HG03135 (cell line): ENCODE measurements at regions not wholly inside any gene's neighbourhood (a gene's known extent, or its start where the extent isn't known, plus 50 kb on each side); places are given as distances from the start of the nearest gene placed in this dataset.
A peak's percentile ranks its signal among the peaks of the same experiment; 100 is the strongest.

Source experiments
- ATAC-seq: cut with Tn5 transposase; IDR thresholded peaks from one replicate; pipeline ENCODE4 v1.9.1; 2021; ENCODE audit warnings: mild to moderate bottlenecking, moderate library complexity; ENCODE audit not compliant: unreplicated experiment

DNA sequence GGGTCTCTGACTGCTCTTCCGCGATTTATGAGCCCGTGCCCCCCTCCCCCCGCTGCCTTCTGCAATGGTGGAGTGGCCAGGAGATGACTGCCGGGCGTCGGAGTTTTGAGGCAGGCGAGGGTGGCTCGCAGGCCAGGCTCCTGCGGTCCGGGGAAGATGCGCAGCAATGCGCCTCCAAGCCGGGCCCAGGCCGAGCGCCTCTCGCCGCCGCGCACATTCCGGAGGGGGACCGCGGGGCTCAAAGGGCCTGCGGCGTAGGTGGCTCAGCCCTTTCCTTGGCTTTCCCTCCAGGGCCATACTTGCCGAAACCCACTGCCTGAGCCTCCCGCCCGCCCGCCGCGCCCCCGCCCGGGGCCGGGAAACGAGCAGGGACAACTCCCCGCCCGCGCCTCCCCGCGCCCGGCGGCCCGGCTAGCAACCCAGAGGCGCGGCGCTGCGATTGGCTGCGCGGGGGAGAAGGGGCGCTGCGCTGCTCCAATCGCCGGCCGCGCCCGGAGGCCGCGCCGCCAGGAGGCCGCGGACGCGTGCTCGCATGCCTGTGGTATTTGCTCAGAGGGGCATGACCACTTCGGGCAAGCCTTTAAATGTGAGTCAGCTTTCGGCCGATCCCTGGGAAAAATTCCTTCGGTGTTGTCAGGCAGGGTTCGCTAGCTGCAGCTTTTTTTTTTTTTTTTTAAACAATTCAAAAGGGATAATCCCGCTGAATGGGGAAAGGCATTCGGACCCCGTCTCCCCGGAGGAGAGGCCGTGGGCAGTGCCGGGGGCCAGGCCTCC is 157.9 kb upstream of the PARP11 start:
- ATAC-seq = peak; percentile 83

- no peak for ATAC-seq
These were observed 154.2 kb upstream of the PARP11 start for GRCh38 chr12:4027412-4027811.

DNA sequence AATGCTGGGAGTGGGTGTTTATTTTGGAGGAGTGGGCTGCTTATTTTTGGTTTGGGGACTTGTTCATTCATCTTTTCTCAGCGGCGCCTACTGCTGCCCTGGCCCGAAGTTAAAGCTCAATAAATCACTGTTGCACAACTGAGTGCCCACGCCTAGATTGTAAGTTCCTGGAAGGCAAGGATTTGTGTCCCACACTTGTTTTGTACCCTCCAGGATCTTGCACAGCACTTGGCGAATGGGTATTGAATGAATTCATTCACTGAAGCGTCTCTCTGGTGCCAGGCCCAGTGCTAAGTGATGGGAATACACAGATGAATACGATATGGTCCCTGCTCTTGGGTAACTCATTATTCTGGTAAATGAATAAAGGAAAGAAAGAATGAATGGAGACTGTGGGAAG is 153.3 kb upstream of the PARP11 start:
- no peak for ATAC-seq

- ATAC-seq = no peak
These were observed 152.8 kb upstream of the PARP11 start for GRCh38 chr12:4026020-4026358.

GRCh38 chr12:4025181-4026019 is 152.2 kb upstream of the PARP11 start:
- no peak for ATAC-seq

DNA sequence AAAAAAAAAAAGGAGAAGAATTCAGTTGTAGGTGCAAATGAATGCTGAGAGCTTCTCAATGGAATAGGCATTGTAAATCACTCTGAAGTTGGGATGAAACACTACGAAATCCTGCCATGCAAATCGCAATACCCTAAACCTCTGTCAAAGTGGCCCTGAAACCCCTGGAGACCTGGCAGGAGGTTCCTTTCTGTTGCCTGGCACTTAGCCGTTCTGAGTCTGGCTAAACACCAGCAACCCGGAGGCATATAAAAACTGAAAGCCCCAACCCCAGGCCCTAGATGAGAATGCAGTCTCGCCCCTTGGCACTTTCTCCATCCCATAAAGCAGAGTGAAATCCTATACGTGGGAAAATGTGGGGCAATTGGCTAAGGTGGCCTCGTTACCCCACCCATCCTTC is 151.5 kb upstream of the PARP11 start:
- ATAC-seq = no peak

DNA sequence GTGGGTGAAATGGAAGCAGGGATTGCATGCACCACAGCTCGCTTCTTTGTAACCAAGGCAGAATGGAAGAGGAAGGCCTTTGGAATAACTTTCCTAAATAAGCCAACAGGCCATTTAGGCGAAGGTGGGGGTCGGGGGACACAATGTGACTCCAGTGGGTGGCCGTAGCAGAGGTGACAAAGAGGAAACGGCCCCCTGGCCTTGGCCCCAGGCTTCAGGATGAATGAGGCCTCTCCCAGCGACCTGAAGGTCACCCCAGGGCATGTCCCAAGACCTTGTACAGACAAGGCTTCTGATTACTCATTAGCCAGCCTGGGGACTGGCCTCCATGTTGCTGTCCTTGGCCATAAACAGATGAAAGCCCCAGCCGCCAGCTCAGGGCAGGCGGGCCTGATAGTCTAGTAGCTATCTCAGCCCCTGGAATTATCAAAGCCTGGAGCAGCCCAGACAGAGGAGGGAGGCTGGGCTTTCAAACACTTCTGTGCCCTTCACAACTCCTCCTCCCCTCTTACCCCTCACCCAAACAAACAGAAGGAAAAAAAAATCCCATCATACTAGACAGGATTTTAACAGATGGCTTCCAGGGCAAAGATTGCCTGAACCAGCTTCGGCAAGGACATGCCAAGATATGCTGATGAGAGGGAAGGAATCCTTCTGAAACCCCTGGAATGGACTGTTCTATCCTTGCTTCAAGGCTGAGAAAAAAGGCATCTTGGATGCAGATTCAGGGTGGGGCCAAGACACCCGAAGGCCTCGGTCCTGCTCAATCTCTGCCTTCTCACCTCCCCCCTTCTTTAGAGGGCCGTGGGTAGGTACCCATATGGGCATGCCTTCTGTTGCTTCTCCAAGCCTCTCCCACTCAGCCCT is 142.3 kb upstream of the PARP11 start:
- no peak for ATAC-seq

DNA sequence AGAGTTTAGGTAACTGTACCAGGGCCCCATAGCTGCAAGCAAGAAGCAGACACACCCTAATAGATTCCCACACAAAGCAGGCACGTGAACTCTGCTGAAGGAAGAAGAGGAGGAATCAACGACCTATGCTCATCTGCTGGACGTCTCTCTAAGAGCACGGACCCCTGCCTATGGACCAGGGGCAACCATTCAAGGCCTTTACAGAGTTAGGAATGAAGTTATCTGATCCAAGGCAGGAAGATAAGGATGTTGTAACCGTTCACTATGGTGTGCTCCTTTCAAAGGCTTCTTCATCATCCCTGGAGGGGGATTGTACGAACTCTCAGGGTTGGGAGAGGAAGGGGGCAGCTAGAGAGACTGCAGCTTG is 141.6 kb upstream of the PARP11 start:
- no peak for ATAC-seq

DNA sequence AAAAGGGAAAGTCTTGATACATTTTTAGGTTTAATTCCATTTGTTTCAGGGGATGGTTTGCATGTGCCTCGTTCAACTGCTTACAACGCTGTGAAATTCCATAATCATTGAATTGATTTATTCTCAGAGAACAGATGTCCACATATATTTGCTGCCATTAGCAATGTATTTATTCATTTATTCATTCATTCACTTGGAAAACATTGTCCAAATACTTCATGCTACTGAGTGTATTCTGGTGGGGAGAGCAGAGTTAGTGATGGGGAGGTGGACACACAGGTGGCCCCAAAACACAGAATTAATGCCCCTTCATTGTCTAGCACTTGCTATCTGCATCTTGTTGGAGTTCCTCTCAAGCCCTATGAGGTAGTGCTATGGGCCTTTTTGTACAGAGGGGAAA is 141.2 kb upstream of the PARP11 start:
- ATAC-seq = no peak

DNA sequence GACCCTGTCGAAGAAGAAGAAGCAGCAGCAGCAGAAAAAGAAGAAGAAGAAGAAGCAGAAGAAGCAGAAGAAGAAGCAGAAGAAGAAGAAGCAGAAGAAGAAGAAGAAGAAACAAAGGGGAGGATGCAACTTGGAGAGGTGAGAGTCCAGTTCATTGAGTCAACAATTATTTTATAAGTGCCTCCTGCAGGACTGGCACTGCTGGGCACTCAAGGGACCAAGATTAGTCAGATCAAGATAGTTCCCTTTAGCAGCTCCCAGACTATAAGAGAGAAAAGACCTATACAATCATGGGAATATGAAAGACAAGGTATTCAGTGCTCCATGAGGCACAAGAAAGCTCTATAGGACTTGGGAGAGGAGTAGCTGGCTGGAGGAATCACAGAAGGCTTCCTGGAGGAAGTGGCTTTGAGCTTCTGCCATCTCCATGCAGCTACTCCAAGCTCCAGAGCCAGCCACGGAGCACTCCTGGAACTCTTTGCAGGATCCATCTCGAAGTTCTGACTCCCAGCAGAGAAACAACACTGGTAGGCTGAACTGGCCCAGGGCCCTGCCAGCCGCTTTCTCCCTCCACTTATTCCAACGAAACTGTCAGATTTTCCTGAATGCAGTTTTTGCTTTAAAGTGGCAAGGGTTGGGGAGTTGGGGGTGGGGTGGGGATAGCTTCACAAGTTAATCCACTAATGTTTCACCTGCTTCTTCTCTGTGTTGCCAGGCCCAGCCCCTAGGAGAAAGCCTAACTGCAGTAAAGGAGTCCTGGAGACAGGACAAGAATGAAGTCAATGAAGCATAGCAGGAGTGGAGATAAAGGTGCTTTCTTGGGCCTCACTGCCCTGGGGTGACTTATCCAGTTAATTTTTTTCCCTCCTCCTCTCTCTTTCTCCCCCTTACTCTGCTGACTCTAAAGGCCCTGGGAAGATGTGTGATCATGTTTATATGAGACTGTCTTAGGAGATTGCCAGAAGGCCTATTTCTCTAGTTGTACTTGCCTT is 140.1 kb upstream of the PARP11 start:
- no peak for ATAC-seq

GRCh38 chr12:4012073-4012472 is 138.9 kb upstream of the PARP11 start:
- no peak for ATAC-seq

DNA sequence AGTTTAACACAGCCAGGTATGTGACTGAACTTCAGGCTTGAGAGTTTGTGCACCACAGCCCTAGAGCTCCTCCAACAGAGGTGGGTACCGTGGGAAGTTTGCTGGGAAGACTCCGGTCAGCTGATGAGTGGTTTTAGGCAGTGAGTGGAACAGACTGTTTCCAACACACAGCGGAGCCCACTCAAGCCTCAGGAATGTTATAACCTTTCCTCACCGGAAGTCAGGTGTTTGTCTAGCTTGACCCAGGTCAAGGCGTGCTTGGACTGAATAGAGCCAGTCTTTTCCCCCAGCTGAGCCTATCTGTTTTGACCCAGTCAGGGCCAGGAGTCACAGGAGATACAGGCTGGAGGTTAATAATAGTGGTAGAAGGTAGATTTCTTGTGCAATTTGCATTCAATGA is 138.4 kb upstream of the PARP11 start:
- no peak for ATAC-seq

GRCh38 chr12:4009979-4010704 is 136.9 kb upstream of the PARP11 start:
- ATAC-seq = no peak

GRCh38 chr12:4006743-4007142 is 133.5 kb upstream of the PARP11 start:
- ATAC-seq = no peak

- ATAC-seq = no peak
These were observed 132.7 kb upstream of the PARP11 start for GRCh38 chr12:4005851-4006430.

DNA sequence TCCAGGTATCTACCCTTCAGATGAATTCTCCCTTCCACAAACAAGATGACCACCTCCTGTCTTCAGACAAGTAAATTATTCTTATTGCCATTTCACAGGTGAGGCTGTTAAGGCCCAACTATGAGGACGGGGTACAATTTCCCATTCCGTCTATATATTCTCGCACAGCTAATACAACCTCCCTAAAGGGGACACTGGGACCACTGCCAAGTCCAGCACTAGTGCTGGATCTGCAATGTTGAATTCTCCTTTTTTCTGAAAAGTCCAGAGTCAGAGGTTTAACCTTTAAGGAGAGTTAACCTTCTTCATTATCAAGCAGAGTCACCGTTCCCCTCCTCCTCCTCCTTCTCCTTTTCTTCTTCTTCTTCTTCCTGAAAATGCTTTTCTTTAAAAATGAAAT is 130.4 kb upstream of the PARP11 start:
- ATAC-seq = no peak

GRCh38 chr12:4002601-4003000 is 129.4 kb upstream of the PARP11 start:
- ATAC-seq = no peak

- ATAC-seq = no peak
These were observed 128.6 kb upstream of the PARP11 start for GRCh38 chr12:4001841-4002240.

DNA sequence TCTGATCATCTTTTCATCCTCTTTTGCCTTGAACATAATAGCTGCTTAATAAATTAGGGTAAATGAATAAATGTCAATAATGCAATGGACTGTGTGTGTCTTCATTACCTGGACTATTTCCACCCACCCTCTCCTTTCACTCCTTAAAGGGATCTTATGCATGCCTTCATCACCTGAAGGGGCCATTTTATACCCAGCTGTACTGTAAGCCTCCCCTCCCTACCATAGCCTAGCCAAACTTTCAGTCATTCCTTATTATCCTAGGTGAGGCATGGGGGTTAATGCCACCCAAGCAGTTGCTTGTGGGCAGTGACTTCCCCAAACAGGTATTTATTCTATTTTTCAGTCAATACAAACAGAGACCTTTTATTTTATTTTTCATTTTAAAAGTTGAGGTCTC is 127.8 kb upstream of the PARP11 start:
- no peak for ATAC-seq
